WTC11 (cell line): ENCODE measurements at regions not wholly inside any gene's neighbourhood (a gene's known extent, or its start where the extent isn't known, plus 50 kb on each side); places are given as distances from the start of the nearest gene placed in this dataset.

Source experiments
- ATF3 ChIP-seq: sonication (generic); formaldehyde crosslinking; conservative IDR thresholded peaks from 2 replicates; pipeline ENCODE4 v1.8.1; 2022; ENCODE audit warnings: mild to moderate bottlenecking, missing genetic modification reagents
- CTCF ChIP-seq: fragments of 200-600 bp; IDR thresholded peaks from 2 replicates; pipeline ENCODE4 v1.8.0; 2022; ENCODE audit warnings: antibody characterized with exemption
- E2F4 ChIP-seq: sonication (generic); formaldehyde crosslinking; IDR thresholded peaks from 2 replicates; pipeline ENCODE4 v1.8.1; 2022; ENCODE audit warnings: low read depth, mild to moderate bottlenecking, moderate library complexity, missing genetic modification reagents, borderline replicate concordance
- ERG ChIP-seq: fragments of 250-450 bp; sonication (Bioruptor Pico); IDR thresholded peaks from 2 replicates; pipeline ENCODE4 v1.8.0; 2021; ENCODE audit warnings: mild to moderate bottlenecking
- FOXK1 ChIP-seq: sonication (generic); formaldehyde crosslinking; IDR thresholded peaks from 2 replicates; pipeline ENCODE4 v1.8.0; 2022; ENCODE audit warnings: mild to moderate bottlenecking, moderate library complexity, missing genetic modification reagents
- HMGXB4 ChIP-seq: sonication (generic); formaldehyde crosslinking; IDR thresholded peaks from 2 replicates; pipeline ENCODE4 v1.8.1; 2023; ENCODE audit warnings: mild to moderate bottlenecking, moderate library complexity, missing genetic modification reagents
- KAT7 ChIP-seq: sonication (generic); formaldehyde crosslinking; IDR thresholded peaks from 2 replicates; pipeline ENCODE4 v1.8.1; 2023; ENCODE audit warnings: missing genetic modification reagents, mild to moderate bottlenecking, borderline replicate concordance
- MAX ChIP-seq: sonication (generic); formaldehyde crosslinking; IDR thresholded peaks from 2 replicates; pipeline ENCODE4 v1.8.0; 2022; ENCODE audit warnings: mild to moderate bottlenecking, missing genetic modification reagents
- NFYB ChIP-seq: sonication (generic); formaldehyde crosslinking; conservative IDR thresholded peaks from 2 replicates; pipeline ENCODE4 v1.8.0; 2022; ENCODE audit warnings: low read depth, missing genetic modification reagents
- PRRX2 ChIP-seq: fragments of 250-450 bp; sonication (Bioruptor Pico); IDR thresholded peaks from 2 replicates; pipeline ENCODE4 v1.8.0; 2021; ENCODE audit warnings: mild to moderate bottlenecking
- TCF7 ChIP-seq: sonication (generic); formaldehyde crosslinking; IDR thresholded peaks from 2 replicates; pipeline ENCODE4 v1.8.0; 2022; ENCODE audit warnings: mild to moderate bottlenecking, low read depth, missing genetic modification reagents, moderate library complexity
- USF1 ChIP-seq: sonication (generic); formaldehyde crosslinking; IDR thresholded peaks from 2 replicates; pipeline ENCODE4 v1.8.0; 2022; ENCODE audit warnings: mild to moderate bottlenecking, missing genetic modification reagents
- ZNF121 ChIP-seq: sonication (generic); formaldehyde crosslinking; IDR thresholded peaks from 2 replicates; pipeline ENCODE4 v1.8.0; 2023; ENCODE audit warnings: missing genetic modification reagents
- ZNF532 ChIP-seq: fragments of 250-450 bp; sonication (Bioruptor Pico); IDR thresholded peaks from 2 replicates; pipeline ENCODE4 v1.9.0; 2021; ENCODE audit warnings: mild to moderate bottlenecking, borderline replicate concordance

- no peak for TF ChIP-seq NFYB (CRISPR knock-in tag)
- no peak for TF ChIP-seq E2F4 (CRISPR knock-in tag)
- no peak for TF ChIP-seq CTCF
- no peak for TF ChIP-seq FOXK1
- TF ChIP-seq USF1, result no peak
- no peak for TF ChIP-seq MAX (CRISPR knock-in tag)
- TF ChIP-seq KAT7 (CRISPR knock-in tag), result no peak
- no peak for TF ChIP-seq ZNF121
- no peak for TF ChIP-seq TCF7
- no peak for TF ChIP-seq HMGXB4
- no peak for TF ChIP-seq ERG (CRISPR knock-in tag)
- no peak for TF ChIP-seq PRRX2 (CRISPR knock-in tag)
- no peak for TF ChIP-seq ZNF532 (CRISPR knock-in tag)
- TF ChIP-seq ATF3 (CRISPR knock-in tag), result no peak
Observed at GRCh38 chr7:26046878-26047277, 105.1 kb upstream of the NFE2L3 start.
